Stomach (tissue), 8 donors: ENCODE measurements at regions not wholly inside any gene's neighbourhood (a gene's known extent, or its start where the extent isn't known, plus 50 kb on each side); places are given as distances from the start of the nearest gene placed in this dataset.

ENCODE experiments used
- DNase-seq, 2 donors: peaks; one replicate each; pipeline versions ENCODE4 v3.0.0 to v3.0.0-alpha.2; 2013 to 2019
- H3K27ac ChIP-seq, 5 donors: fragments of 200-600 bp in 4 of 5; sonication (generic) in 4 of 5; one replicate each; pipeline ENCODE4 v1.5.1; 2013 to 2019; ENCODE audit warnings: mild to moderate bottlenecking in 1 of 5, moderate library complexity in 1 of 5
- H3K27me3 ChIP-seq, 3 donors: fragments of 200-600 bp; sonication (generic); one replicate each; pipeline ENCODE4 v1.5.1; 2017 to 2019; ENCODE audit warnings: mixed run types in 1 of 3
- H3K36me3 ChIP-seq, 4 donors: fragments of 200-600 bp; sonication (generic); 1 replicate in 3 of 4; 2 replicates in 1 of 4; pipeline ENCODE4 v1.5.1; 2016 to 2019
- H3K4me1 ChIP-seq, 4 donors: fragments of 200-600 bp; sonication (generic); one replicate each; pipeline ENCODE4 v1.5.1; 2016 to 2019
- H3K4me3 ChIP-seq, 4 donors: fragments of 200-600 bp; sonication (generic) in 3 of 4; one replicate each; pipeline ENCODE4 v1.5.1; 2016 to 2019; ENCODE audit warnings: mild to moderate bottlenecking in 1 of 4
- H3K9me3 ChIP-seq, 4 donors: fragments of 200-600 bp; sonication (generic); one replicate each; pipeline ENCODE4 v1.5.1; 2016 to 2019
- EP300 ChIP-seq: sonication (generic); formaldehyde crosslinking; IDR thresholded peaks from one replicate; pipeline ENCODE4 v1.6.1; 2017; ENCODE audit warnings: antibody characterized with exemption
- POLR2A ChIP-seq, 4 donors: fragments of 450-650 bp; IDR thresholded peaks; one replicate each; pipeline ENCODE4 v1.6.1; 2016; ENCODE audit warnings: antibody characterized with exemption in 4 of 4, control low read depth in 2 of 4, mild to moderate bottlenecking in 1 of 4, moderate library complexity in 1 of 4
- POLR2AphosphoS5 ChIP-seq, 3 donors: sonication (generic); formaldehyde crosslinking; IDR thresholded peaks; one replicate each; pipeline ENCODE4 v1.6.1; 2016; ENCODE audit warnings: antibody characterized with exemption in 3 of 3
- WGBS, 5 donors: extraction: QIAGEN DNeasy Blood & Tissue Kit in 3 of 5; methylation state at CpG; one replicate each; pipeline versions ENCODE4 v1.1.5 to v1.1.7; 2013 to 2018; 5-methylcytosine and 5-hydroxymethylcytosine counted together
- intact Hi-C: fragments of 100-400 bp; cut with DNase I; formaldehyde crosslinking; loops from one replicate; pipeline ENCODE4 v1.15.1; 2023; ENCODE audit warnings: low total_unique reads
- TF ChIP-seq, protein P1 (sequence below), 7 experiments: fragments of 450-650 bp in 4 of 7; fragments of 200-600 bp in 3 of 7; sonication (generic) in 3 of 7; IDR thresholded peaks; one replicate each; pipeline ENCODE4 v1.5.1; 2016 to 2019; ENCODE audit warnings: antibody characterized with exemption in 7 of 7, control low read depth in 2 of 7, mild to moderate bottlenecking in 1 of 7
- donor health status: healthy with polysubstance abuse.
- donor health status: Bipolar disorder and iron deficiency.
- donor health status: healthy.

- no peak overlapping the region for H3K4me3 ChIP-seq
- H3K36me3 ChIP-seq = no peaks in the 10 kb centered on the region
- DNase-seq = no peak
- intact Hi-C loops = no loop called here
- no peak overlapping the region for H3K27ac ChIP-seq
- H3K27me3 ChIP-seq = no peaks in the 10 kb centered on the region
- H3K4me1 ChIP-seq = no peaks in the 10 kb centered on the region
- WGBS, 5 donors = 80 to 94% (median 91%) methylated on average over 4 of the region's 4 CpGs
- no peak for TF ChIP-seq EP300
- no peak for TF ChIP-seq POLR2AphosphoS5 (IDR thresholded peaks at IDR 0.05)
- TF ChIP-seq, protein P1, sequence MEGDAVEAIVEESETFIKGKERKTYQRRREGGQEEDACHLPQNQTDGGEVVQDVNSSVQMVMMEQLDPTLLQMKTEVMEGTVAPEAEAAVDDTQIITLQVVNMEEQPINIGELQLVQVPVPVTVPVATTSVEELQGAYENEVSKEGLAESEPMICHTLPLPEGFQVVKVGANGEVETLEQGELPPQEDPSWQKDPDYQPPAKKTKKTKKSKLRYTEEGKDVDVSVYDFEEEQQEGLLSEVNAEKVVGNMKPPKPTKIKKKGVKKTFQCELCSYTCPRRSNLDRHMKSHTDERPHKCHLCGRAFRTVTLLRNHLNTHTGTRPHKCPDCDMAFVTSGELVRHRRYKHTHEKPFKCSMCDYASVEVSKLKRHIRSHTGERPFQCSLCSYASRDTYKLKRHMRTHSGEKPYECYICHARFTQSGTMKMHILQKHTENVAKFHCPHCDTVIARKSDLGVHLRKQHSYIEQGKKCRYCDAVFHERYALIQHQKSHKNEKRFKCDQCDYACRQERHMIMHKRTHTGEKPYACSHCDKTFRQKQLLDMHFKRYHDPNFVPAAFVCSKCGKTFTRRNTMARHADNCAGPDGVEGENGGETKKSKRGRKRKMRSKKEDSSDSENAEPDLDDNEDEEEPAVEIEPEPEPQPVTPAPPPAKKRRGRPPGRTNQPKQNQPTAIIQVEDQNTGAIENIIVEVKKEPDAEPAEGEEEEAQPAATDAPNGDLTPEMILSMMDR (IDR thresholded peaks at IDR 0.05) = no peak
- TF ChIP-seq POLR2A (IDR thresholded peaks at IDR 0.05) = no peak
- no peaks in the 10 kb centered on the region for H3K9me3 ChIP-seq
These were observed 138.4 kb upstream of the MDFIC start for GRCh38 chr7:114783508-114783907.

GRCh38 chr7:114784177-114784576, 137.7 kb upstream of the MDFIC start:
- TF ChIP-seq POLR2AphosphoS5 (IDR thresholded peaks at IDR 0.05) = no peak
- TF ChIP-seq, protein P1 (IDR thresholded peaks at IDR 0.05) = no peak
- TF ChIP-seq EP300 = no peak
- TF ChIP-seq POLR2A (IDR thresholded peaks at IDR 0.05) = no peak
- Histone ChIP-seq H3K27me3 (no peaks in the 10 kb centered on the region), H3K4me3 (no peak overlapping the region), H3K27ac (no peak overlapping the region), H3K4me1 (no peaks in the 10 kb centered on the region), H3K36me3 (no peaks in the 10 kb centered on the region), H3K9me3 (no peaks in the 10 kb centered on the region)
- WGBS, 5 donors = 46 to 73% (median 63%) methylated on average over 4 of the region's 4 CpGs
- intact Hi-C loops = no loop called here
- no peak for DNase-seq

- TF ChIP-seq, protein P1 (IDR thresholded peaks at IDR 0.05) = no peak
- no peak for TF ChIP-seq POLR2AphosphoS5 (IDR thresholded peaks at IDR 0.05)
- no peak for TF ChIP-seq EP300
- TF ChIP-seq POLR2A (IDR thresholded peaks at IDR 0.05) = no peak
- Histone ChIP-seq H3K4me1 (no peaks in the 10 kb centered on the region), H3K27ac (no peak overlapping the region), H3K27me3 (no peaks in the 10 kb centered on the region), H3K4me3 (no peak overlapping the region), H3K36me3 (no peaks in the 10 kb centered on the region), H3K9me3 (no peaks in the 10 kb centered on the region)
- 80 to 92% (median 83%) methylated on average over 1 of the region's 1 CpG for WGBS, 5 donors
- intact Hi-C loops = no loop called here
- DNase-seq = no peak
These were observed 137.1 kb upstream of the MDFIC start for GRCh38 chr7:114784746-114785145.

DNA sequence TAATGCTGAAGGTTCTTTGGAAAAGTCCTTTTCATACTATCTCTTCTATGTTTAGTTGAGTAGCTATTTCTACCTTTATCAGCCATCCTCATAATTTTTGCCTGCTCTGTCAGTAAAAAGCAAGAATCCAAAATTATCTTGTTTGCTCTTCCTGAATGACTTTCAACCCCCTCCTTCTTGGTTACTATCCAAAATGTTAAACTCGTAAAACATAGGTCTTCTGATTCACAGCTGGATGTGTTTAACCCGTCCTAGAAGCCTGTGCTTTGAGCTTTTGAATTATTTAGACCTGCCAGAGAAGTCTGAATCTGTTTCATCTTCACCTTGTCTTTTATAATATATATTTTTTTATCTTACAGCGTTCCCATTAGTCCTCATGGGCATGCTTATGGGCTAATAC, 136.4 kb upstream of the MDFIC start:
- DNase-seq = no peak
- Histone ChIP-seq H3K27me3 (no peaks in the 10 kb centered on the region), H3K9me3 (no peaks in the 10 kb centered on the region), H3K27ac (no peak overlapping the region), H3K4me3 (no peak overlapping the region), H3K36me3 (no peaks in the 10 kb centered on the region), H3K4me1 (no peaks in the 10 kb centered on the region)
- intact Hi-C loops = no loop called here
- no peak for TF ChIP-seq POLR2AphosphoS5 (IDR thresholded peaks at IDR 0.05)
- no peak for TF ChIP-seq EP300
- TF ChIP-seq, protein P1 (IDR thresholded peaks at IDR 0.05) = no peak
- no peak for TF ChIP-seq POLR2A (IDR thresholded peaks at IDR 0.05)
- WGBS, 5 donors = 53 to 68% (median 55%) methylated on average over 3 of the region's 3 CpGs
